ENCODE measurements at regions not wholly inside any gene's neighbourhood (a gene's known extent, or its start where the extent isn't known, plus 50 kb on each side); places are given as distances from the start of the nearest gene placed in this dataset.

DNA sequence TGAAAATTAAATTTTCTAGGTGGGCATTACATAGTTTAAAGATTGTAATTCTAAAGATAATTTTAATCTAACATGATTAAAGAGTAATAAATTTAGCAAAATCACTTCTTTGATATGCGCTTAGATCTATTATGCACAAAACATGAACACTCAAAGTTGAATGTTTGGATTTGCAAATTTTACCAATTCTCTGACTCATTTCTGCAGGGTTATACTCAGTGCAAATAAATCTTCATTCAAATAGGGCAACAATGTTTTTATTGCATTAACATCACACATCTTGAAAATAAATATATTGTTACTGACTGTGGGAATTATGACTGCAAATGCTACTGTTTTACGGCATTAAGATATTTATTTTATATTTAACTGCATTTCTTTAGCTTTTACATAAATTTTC, 110.7 kb downstream of the OGFRL1 start:
- TF ChIP-seq, protein P1, sequence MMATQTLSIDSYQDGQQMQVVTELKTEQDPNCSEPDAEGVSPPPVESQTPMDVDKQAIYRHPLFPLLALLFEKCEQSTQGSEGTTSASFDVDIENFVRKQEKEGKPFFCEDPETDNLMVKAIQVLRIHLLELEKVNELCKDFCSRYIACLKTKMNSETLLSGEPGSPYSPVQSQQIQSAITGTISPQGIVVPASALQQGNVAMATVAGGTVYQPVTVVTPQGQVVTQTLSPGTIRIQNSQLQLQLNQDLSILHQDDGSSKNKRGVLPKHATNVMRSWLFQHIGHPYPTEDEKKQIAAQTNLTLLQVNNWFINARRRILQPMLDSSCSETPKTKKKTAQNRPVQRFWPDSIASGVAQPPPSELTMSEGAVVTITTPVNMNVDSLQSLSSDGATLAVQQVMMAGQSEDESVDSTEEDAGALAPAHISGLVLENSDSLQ (IDR thresholded peaks at IDR 0.05), result no peak
- TF ChIP-seq SP1 (IDR thresholded peaks at IDR 0.05), result no peak
- no peak for TF ChIP-seq FOXA1 (IDR thresholded peaks at IDR 0.05)
- TF ChIP-seq CTBP1 (IDR thresholded peaks at IDR 0.05; ENCODE audit: borderline replicate concordance), result no peak
- no peak for TF ChIP-seq TARDBP (IDR thresholded peaks at IDR 0.05)
- TF ChIP-seq L3MBTL2 (conservative IDR thresholded peaks at IDR 0.05), result no peak
- no peak for TF ChIP-seq BHLHE40 (IDR thresholded peaks at IDR 0.05; ENCODE audit: borderline replicate concordance)
- TF ChIP-seq ARNT (IDR thresholded peaks at IDR 0.05), result no peak
- no peak for TF ChIP-seq SUZ12 (IDR thresholded peaks at IDR 0.05)
- TF ChIP-seq FOXM1 (IDR thresholded peaks at IDR 0.05; ENCODE audit: borderline replicate concordance), result no peak
- no peak for TF ChIP-seq FOXK2 (IDR thresholded peaks at IDR 0.05)
- TF ChIP-seq HDGF (IDR thresholded peaks at IDR 0.05; ENCODE audit: borderline replicate concordance), result no peak
